ENCODE measurements at regions not wholly inside any gene's neighbourhood (a gene's known extent, or its start where the extent isn't known, plus 50 kb on each side); places are given as distances from the start of the nearest gene placed in this dataset.
A peak's percentile ranks its signal among the peaks of the same experiment; 100 is the strongest.
"Not testable (repeated sequence)": the region's sequence is repeated elsewhere in the genome, so short reads cannot be mapped to it uniquely, and the experiment has no call there.

DNA sequence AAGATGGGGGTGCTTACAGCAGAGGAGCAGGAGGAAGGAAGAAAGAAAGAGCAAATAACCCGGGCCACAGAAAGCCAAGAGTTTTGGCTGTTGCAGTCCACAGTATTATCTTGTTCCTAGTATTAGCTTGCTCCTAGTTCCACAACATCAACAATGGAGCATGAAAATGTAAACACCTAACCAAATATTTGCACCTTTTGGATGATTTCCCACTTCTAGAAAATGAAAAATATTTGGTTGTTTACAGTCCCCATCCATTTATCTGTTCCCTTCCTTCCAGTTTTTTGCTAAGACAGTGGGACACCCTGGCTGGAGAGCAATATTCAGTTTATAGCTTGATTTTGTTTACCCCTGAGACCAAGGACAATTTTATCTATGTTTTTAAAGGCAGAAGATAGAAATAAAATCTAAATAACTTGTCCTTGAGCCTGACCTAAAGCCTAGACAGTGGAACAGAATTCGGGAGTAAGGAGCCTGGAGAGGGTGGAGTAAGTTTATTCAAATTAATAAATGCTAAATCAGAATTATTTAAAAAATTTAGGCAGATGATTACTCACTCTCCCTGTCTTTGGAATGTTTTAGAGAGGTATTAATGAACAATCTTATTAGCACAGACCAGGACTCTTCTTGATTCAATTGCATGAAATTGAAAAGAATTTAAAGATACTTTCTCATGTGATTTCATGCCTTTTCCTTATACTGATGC, 51.6 kb downstream of the RESF1 start:
- no peak for DNase-seq

GRCh38 chr12:32012249-32012785, 53.1 kb downstream of the RESF1 start:
- DNase-seq, result no peak

DNA sequence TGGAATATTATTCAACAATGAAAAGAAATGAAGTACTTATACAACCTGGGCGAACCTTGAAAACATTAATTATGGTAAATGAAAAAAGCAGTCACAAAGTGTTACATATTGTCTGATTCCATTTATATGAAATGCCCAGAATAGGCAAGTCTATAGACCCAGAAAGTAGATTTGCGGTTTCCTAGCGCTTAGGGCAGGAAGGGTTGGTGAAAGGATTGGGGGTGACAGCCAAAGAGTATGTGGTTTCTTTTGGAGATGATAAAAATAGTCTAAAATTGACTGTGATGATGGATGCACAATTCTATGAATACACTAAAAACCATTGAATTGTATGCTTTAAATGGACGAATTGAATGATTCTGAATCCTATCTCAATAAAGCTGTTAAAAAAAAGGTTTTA, 55.8 kb downstream of the RESF1 start:
- DNase-seq, result no peak

DNA sequence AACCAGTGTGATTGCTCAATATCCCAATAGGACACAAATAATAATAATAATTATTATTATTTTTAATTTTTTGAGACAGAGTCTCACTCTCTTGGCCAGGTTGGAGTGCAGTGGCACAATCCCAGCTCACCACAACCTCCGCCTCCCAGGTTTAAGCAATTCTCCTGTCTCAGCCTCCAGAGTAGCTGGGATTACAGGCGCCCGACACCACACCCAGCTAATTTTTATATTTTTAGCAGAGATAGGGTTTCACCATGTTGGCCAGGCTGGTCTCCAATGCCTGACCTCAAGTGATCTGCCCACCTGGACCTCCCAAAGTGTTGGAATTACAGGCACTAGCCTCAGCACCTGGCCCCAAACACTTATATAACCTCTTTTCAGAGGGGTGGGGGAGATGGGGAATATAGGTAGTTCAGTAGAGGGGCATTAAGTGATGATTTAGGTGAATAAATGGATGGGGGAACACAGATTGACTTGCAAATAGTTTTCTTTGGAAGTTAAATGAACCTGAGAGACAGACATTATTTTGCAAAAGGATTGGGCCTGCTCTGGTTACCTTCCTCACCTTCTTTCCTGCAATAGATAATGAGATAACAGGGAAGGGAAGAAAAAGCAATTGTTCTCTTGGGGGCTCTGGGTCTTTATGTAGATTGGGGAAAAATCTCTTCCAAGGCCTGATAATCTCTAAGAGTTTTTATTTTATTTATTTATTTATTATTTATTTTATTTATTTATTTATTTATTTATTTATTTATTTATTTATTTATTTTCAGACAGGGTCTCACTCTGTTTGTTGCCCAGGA, 57.7 kb downstream of the RESF1 start:
- no peak for DNase-seq

GRCh38 chr12:32021346-32021773, 62.1 kb downstream of the RESF1 start:
- DNase-seq, result no peak

- not testable (repeated sequence) for DNase-seq
Measured at GRCh38 chr12:32022387-32022786, 63.2 kb downstream of the RESF1 start.

DNA sequence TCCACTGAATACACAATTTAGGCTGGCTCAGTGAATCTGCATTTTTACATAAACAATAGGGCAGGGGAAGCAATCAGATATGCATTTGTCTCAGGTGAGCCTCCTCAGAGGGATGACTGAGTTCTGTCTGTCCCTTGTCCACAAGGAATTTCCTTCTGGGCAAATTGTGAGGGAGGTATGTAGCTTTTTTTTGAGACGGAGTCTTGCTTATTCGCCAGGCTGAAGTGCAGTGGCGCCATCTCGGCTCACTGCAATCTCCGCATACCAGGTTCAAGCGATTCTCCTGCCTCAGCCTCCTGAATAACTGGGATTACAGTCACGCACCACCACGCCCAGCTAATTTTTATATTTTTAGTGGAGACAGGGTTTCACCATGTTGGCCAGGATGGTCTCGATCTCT, 64.6 kb downstream of the RESF1 start:
- not testable (repeated sequence) for DNase-seq

DNA sequence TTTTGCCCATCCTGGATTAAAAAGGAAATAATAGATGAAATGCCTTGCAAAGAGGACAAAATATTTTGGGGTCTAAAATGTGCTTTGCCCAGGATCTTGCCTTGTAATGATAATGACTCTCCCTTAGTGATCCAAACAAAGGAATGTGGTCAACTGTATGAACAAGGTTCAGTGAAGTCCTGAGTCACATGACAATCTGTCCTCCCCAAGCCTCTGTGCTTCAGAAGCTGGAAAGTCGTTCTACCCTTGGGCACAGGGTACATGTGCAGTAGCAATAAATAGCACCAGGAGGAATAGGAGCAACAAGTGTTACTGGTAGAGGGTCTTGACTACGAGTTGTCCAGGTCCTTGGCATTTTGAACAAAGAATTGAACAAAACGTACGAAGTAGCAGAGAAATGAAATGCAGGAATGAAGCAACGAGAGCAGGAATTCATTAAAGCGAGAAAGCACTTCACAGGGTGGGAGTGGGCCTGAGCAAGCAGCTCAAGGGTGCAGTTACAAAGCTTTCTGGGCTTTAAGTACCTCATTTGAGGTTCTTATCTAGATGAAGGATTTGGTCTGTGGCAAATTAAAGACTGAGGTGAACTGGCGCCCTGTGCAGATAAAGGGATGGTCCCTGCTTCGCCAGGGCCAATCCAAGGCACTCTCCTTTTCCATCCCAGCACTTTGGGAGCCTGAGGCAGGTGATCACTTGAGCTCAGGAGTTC, 65.8 kb downstream of the RESF1 start:
- no peak for DNase-seq

- DNase-seq, result no peak
Measured at GRCh38 chr12:32025906-32026305, 66.7 kb downstream of the RESF1 start.

GRCh38 chr12:32027684-32028365, 68.6 kb downstream of the RESF1 start:
- no peak for DNase-seq

DNA sequence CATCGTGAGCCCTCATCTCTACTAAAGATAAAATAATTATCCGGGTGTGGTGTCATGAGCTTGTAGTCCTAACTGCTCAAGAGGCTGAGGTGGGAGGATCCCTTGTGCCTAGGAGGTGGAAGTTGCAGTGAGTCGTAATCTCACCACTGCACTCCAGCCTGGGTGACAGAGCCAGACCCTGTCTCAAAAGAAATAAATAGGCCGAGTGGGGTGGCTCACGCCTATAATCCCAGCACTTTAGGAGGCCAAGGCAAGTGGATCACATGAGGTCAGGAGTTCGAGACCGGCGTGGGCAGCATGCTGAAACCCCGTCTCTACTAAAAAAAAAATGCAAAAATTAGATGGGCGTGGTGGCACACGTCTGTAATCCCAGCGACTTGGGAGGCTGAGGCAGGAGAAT, 70.9 kb downstream of the RESF1 start:
- DNase-seq, result no peak

DNA sequence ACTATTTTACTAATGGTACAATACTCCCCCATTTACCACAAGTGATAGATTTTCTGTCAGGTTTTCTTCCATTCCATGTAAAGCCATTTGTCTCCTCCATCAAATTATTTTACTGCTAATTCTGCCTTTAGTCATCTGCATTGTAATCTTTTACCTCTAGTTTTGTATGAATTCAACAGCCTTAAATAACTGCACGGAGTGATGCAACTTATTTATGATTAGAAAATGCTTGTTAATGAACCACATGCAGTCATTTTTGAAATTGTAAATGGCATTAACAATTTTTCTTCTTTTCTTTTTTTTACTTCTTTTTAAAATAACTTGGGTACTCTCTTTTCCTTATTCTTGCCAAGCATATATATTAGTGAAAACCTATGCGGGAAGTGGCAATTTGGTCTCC, 71.5 kb downstream of the RESF1 start:
- DNase-seq, result no peak

DNA sequence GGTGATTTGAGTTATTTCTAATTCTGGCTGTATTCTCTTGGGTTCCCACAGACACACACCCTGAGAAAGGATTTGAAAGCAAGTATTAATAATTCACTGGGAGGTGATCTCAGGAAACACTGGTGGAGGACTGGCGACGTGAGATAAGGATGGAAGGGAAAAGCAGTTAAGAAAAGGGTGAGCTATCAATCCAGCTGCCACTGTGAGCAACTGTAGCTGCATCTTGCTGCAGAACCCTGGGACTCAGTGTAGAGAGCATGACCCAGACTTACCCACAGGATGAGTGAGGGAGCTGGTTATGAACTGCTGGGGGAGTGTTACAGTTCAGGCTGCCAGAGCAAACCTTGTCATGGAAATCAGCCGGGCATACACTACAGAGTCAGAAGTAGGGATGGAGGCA, 71.9 kb downstream of the RESF1 start:
- DNase-seq, result no peak

DNA sequence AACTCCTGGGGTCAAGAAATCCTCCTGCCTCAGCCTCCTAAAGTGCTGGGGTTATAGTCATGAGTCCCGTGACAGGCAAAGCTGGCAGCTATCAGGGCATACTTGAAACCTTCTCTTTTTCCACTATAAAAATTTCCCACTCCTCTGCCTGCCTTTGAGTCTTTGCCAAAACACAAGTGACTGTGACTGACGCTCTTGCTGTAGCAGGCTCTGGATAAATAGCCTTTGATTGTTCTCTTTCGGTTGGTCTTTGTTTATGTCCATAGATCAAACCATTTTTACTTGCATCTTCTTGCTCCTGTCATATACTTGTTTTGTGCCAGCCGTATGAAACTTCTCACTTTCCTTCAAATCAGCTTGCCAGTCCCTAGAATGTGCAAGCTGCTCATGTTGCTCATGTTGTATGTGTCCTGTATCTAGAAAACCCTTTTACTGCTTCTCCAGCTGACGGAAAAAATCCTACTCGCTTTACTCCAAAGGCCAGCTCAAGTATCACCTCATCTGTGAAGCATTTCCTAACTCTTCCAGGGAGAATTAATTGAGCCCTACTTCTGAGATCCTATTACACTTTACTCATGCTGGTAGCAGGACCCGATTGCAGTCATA, 73.1 kb downstream of the RESF1 start:
- no peak for DNase-seq

- DNase-seq, result no peak
Measured at GRCh38 chr12:32033406-32033805, 73.2 kb upstream of the BICD1 start.

DNA sequence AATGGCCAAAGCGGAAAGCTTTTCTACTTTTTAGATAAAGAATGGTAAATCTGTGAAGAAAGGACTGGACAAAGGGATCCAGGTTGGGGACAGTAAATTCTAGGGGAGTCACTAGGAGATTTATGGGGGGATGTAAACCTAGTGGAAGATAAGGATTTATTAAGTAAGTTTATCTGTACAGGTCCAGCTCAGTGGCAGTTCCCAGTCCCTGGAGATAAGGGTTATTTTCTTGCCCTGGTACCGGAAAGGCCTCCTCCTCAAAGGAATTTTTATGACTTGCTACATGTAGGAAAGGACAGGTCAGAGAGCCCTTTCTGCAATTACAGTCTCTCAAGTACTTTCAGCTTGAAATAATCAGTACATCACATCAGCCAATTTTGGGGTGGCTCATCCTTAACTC, 72.6 kb upstream of the BICD1 start:
- no peak for DNase-seq

- DNase-seq, result no peak
Measured at GRCh38 chr12:32036477-32037263, 70.0 kb upstream of the BICD1 start.

DNA sequence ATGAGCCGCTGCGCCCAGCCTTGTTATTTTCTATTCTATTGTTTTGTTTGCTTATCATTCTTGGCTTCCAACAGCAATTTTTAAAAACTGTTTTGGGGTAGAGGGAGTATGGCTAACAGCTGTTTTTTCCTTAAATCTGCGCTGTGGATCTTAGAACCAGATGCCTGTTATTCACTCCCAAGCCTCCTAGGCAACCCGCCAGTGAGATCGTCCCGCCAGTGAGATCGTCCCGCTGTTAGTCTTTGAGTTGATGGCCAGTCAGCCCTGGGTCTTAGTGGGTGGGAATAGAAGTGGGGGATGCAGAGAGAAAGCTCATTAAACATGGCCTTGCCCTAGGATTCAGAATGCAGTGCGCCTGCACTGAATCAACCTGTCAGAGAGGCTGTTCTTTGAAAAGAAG, 67.3 kb upstream of the BICD1 start:
- peak; percentile 4 for DNase-seq

DNA sequence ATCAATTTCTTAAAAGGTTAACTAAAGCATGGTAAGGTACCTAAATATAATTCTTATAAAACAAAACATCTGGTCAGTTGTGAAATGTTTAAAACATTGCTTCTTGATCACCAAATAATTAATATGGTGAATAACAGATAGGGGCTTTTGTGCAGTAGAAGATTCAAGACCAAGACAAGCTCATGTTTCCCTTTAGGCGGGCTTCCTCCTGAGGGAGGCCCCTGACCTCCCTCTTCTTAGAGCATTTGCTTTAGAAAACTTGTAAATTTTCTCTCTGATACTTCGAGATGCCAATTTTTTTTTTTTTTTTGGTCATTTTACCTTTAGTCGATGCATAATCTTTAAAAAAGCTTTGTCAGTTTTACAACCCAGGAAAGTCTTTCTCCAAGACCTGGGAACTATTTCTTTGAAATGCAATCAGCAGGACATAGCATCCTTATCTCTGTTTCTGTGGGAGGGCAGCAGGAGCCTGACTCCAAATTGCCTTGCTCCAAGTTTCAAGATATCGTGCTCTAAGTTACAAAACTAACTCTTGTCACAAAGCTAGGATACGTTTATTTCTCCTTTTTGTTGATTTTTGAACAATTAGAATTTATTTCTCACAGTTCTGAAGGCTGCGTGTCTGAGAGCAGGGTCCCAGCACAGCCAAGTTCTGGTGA, 66.6 kb upstream of the BICD1 start:
- DNase-seq, result no peak

DNA sequence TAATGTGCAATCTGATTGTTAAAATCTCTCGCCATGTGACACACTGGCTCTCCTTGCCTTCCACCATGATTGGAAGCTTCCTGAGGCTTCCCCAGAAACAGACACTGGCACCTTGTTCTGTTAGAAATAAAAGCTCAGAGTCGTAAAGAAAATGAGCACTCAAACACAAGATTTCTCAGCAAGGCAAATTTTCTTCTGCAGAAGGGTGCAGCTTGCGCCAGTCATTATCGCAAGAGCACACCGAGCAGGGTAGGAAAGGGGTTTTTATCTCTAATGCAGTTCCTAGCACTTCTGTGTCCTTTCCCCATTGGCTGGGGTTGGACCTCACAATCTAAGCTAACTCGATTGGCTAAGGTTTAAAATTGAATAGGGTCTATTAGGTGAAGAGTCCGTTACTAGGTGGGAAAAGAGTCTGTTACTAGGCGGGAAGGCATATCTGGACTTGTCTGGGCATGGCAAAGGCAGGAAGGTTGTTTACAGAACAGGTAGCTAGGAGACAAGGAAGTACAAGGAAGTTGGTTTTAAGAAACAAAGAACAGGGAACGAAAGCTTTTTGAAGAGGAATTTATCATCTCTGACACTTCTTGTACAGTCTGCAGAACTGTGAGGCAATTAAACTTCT, 62.6 kb upstream of the BICD1 start:
- DNase-seq, result no peak
